H9 (cell line): ENCODE measurements at regions not wholly inside any gene's neighbourhood (a gene's known extent, or its start where the extent isn't known, plus 50 kb on each side); places are given as distances from the start of the nearest gene placed in this dataset.

Source experiments
- DNase-seq: peaks from one replicate; pipeline ENCODE4 v3.0.0-alpha.2; 2017
- H2AFZ ChIP-seq: one replicate; pipeline ENCODE4 v1.6.1; 2013; ENCODE audit warnings: mild to moderate bottlenecking, low read length, control low read depth, moderate library complexity
- H2AK5ac ChIP-seq: 2 replicates; pipeline ENCODE4 v1.6.1; 2013; ENCODE audit warnings: low read length, control low read depth, mixed read lengths; ENCODE audit not compliant: insufficient read length
- H2BK120ac ChIP-seq: one replicate; pipeline ENCODE4 v1.6.1; 2013; ENCODE audit warnings: low read depth, mild to moderate bottlenecking, low read length, control low read depth, inconsistent platforms; ENCODE audit not compliant: poor library complexity, severe bottlenecking
- H2BK12ac ChIP-seq: 2 replicates; pipeline ENCODE4 v1.6.1; 2013; ENCODE audit warnings: low read length, control low read depth, mixed read lengths, low read depth; ENCODE audit not compliant: insufficient read length
- H2BK15ac ChIP-seq: 2 replicates; pipeline ENCODE4 v1.6.1; 2013; ENCODE audit warnings: low read depth, low read length, control low read depth
- H2BK20ac ChIP-seq: one replicate; pipeline ENCODE4 v1.6.1; 2013; ENCODE audit warnings: low read depth, mild to moderate bottlenecking, low read length, control low read depth, inconsistent platforms; ENCODE audit not compliant: poor library complexity, severe bottlenecking
- H2BK5ac ChIP-seq: 2 replicates; pipeline ENCODE4 v1.6.1; 2013; ENCODE audit warnings: low read length, control low read depth, mixed read lengths; ENCODE audit not compliant: insufficient read length
- H3K14ac ChIP-seq: 2 replicates; pipeline ENCODE4 v1.6.1; 2013; ENCODE audit warnings: low read length, control low read depth; ENCODE audit not compliant: insufficient read depth
- H3K18ac ChIP-seq: 2 replicates; pipeline ENCODE4 v1.6.1; 2013; ENCODE audit warnings: low read depth, mild to moderate bottlenecking, mixed read lengths, low read length, control low read depth; ENCODE audit not compliant: insufficient read length
- H3K23ac ChIP-seq: 2 replicates; pipeline ENCODE4 v1.6.1; 2013; ENCODE audit warnings: low read length, control low read depth, mixed read lengths, low read depth; ENCODE audit not compliant: insufficient read length
- H3K23me2 ChIP-seq: 2 replicates; pipeline ENCODE4 v1.6.1; 2013; ENCODE audit warnings: low read depth, mild to moderate bottlenecking, mixed read lengths, low read length, control low read depth; ENCODE audit not compliant: insufficient read length, poor library complexity, severe bottlenecking
- H3K27ac ChIP-seq: 2 replicates; pipeline ENCODE4 v1.5.1; 2013; ENCODE audit warnings: low read length, control low read depth, mixed read lengths, low read depth; ENCODE audit not compliant: insufficient read length
- H3K27me3 ChIP-seq: 2 replicates; pipeline ENCODE4 v1.6.1; 2013; ENCODE audit warnings: low read length, control low read depth, inconsistent platforms; ENCODE audit not compliant: insufficient read depth
- H3K4ac ChIP-seq: 2 replicates; pipeline ENCODE4 v1.6.1; 2013; ENCODE audit warnings: low read depth, mild to moderate bottlenecking, control low read depth, inconsistent platforms, low read length, moderate library complexity
- H3K4me1 ChIP-seq: 2 replicates; pipeline ENCODE4 v1.6.1; 2013; ENCODE audit warnings: low read length, control low read depth, inconsistent platforms; ENCODE audit not compliant: insufficient read depth
- H3K4me2 ChIP-seq: 2 replicates; pipeline ENCODE4 v1.6.1; 2013; ENCODE audit warnings: low read length, control low read depth, mixed read lengths; ENCODE audit not compliant: insufficient read length, insufficient read depth
- H3K56ac ChIP-seq: 2 replicates; pipeline ENCODE4 v1.6.1; 2013; ENCODE audit warnings: low read depth, mild to moderate bottlenecking, mixed read lengths, low read length, control low read depth; ENCODE audit not compliant: insufficient read length
- H3K79me1 ChIP-seq: 2 replicates; pipeline ENCODE4 v1.6.1; 2013; ENCODE audit warnings: low read depth, mild to moderate bottlenecking, moderate library complexity, low read length, control low read depth, inconsistent platforms; ENCODE audit not compliant: insufficient read depth, poor library complexity, severe bottlenecking
- H3K79me2 ChIP-seq: 2 replicates; pipeline ENCODE4 v1.6.1; 2013; ENCODE audit warnings: low read length, control low read depth, inconsistent platforms; ENCODE audit not compliant: insufficient read depth
- H3K9ac ChIP-seq: 2 replicates; pipeline ENCODE4 v1.6.1; 2013; ENCODE audit warnings: low read length, control low read depth, mixed read lengths; ENCODE audit not compliant: insufficient read length; ENCODE audit errors: extremely low read depth
- H3K9me3 ChIP-seq: one replicate; pipeline ENCODE4 v1.6.1; 2013; ENCODE audit warnings: low read depth, low read length, inconsistent platforms; ENCODE audit not compliant: control insufficient read depth
- H3T11ph ChIP-seq: one replicate; pipeline ENCODE4 v1.6.1; 2013; ENCODE audit warnings: mild to moderate bottlenecking, low read length, control low read depth, inconsistent platforms
- H4K20me1 ChIP-seq: one replicate; pipeline ENCODE4 v1.6.1; 2013; ENCODE audit not compliant: control insufficient read depth, insufficient read length, insufficient read depth
- H4K5ac ChIP-seq: 2 replicates; pipeline ENCODE4 v1.6.1; 2013; ENCODE audit warnings: low read depth, mild to moderate bottlenecking, mixed read lengths, low read length, control low read depth; ENCODE audit not compliant: insufficient read length
- H4K8ac ChIP-seq: replicated peaks from 2 replicates; pipeline ENCODE4 v1.6.1; 2013; ENCODE audit warnings: low read length, control low read depth, mixed read lengths, low read depth; ENCODE audit not compliant: insufficient read length
- H4K91ac ChIP-seq: 2 replicates; pipeline ENCODE4 v1.6.1; 2013; ENCODE audit warnings: low read depth, mild to moderate bottlenecking, moderate library complexity, mixed read lengths, low read length, control low read depth; ENCODE audit not compliant: insufficient read length
- H3K27ac Mint-ChIP-seq, 3 experiments: 2 replicates in 2 of 3; 3 replicates in 1 of 3; pipeline ENCODE4 v1.8.0; 2020 to 2021; ENCODE audit warnings: mixed read lengths in 3 of 3, mild to moderate bottlenecking in 1 of 3, moderate library complexity in 1 of 3
- H3K27me3 Mint-ChIP-seq: 2 replicates; pipeline ENCODE4 v1.8.0; 2021; ENCODE audit warnings: low read depth, mild to moderate bottlenecking, moderate library complexity, mixed read lengths
- H3K36me3 Mint-ChIP-seq, 3 experiments: 2 replicates in 2 of 3; 3 replicates in 1 of 3; pipeline ENCODE4 v1.8.0; 2020 to 2021; ENCODE audit warnings: low read depth in 3 of 3, mixed read lengths in 3 of 3; ENCODE audit not compliant: insufficient read depth in 1 of 3
- H3K4me1 Mint-ChIP-seq, 2 experiments: 2 replicates each; pipeline ENCODE4 v1.8.0; 2020; ENCODE audit warnings: mixed read lengths in 2 of 2
- H3K4me3 Mint-ChIP-seq, 2 experiments: 2 replicates in 1 of 2; 3 replicates in 1 of 2; pipeline ENCODE4 v1.8.0; 2020 to 2021; ENCODE audit warnings: mild to moderate bottlenecking in 2 of 2, mixed read lengths in 2 of 2, moderate library complexity in 1 of 2
- H3K9me3 Mint-ChIP-seq, 2 experiments: 2 replicates in 1 of 2; 3 replicates in 1 of 2; pipeline ENCODE4 v1.8.0; 2020; ENCODE audit warnings: mild to moderate bottlenecking in 2 of 2, mixed read lengths in 2 of 2, moderate library complexity in 1 of 2
- CTCF ChIP-seq: fragments of 200-600 bp; sonication (generic); conservative IDR thresholded peaks from 3 replicates; pipeline ENCODE4 v1.8.0; 2021; ENCODE audit warnings: antibody characterized with exemption, mild to moderate bottlenecking
- WGBS: extraction: QIAGEN DNeasy Blood & Tissue Kit; methylation state at CpG from one replicate; pipeline ENCODE4 v1.1.7; 2013; ENCODE audit warnings: missing lambda C conversion rate, low lambda C conversion rate, mixed read lengths; ENCODE audit not compliant: insufficient read length; ENCODE audit errors: extremely low coverage; 5-methylcytosine and 5-hydroxymethylcytosine counted together

GRCh38 chr10:129027906-129028305 is 439.1 kb upstream of the MGMT start:
- Histone ChIP-seq H3T11ph (no peak overlapping the region), H3K27ac (no peak overlapping the region), H3K79me2 (no peaks in the 10 kb centered on the region), H3K23ac (no peak overlapping the region), H2BK5ac (no peak overlapping the region), H3K9me3 (no peaks in the 10 kb centered on the region), H3K9ac (no peak overlapping the region), H3K79me1 (no peaks in the 10 kb centered on the region), H3K14ac (no peak overlapping the region), H3K27me3 (no peaks in the 10 kb centered on the region), H4K91ac (no peak overlapping the region), H2BK120ac (no peak overlapping the region), H2BK20ac (no peak overlapping the region), H2BK12ac (no peak overlapping the region), H2BK15ac (no peak overlapping the region), H2AK5ac (no peak overlapping the region), H2AFZ (no peak overlapping the region), H3K18ac (no peak overlapping the region), H3K4me1 (peaks cover 2% of the 10 kb centered on the region; the same call in 1 of the 2 replicates), H4K5ac (no peak overlapping the region), H3K56ac (no peak overlapping the region), H3K4ac (no peak overlapping the region), H4K20me1 (no peaks in the 10 kb centered on the region), H3K4me2 (no peak overlapping the region), H4K8ac (no peak overlapping the region), H3K23me2 (no peaks in the 10 kb centered on the region)
- Mint-ChIP-seq H3K9me3 (no peaks in the 10 kb centered on the region), H3K4me3 (no peak overlapping the region), H3K27ac (no peak overlapping the region), H3K4me1 (peaks cover 39 to 43% of the 10 kb centered on the region in 2 experiments), H3K27me3 (no peaks in the 10 kb centered on the region; the same call in 1 of the 2 replicates), H3K36me3 (no peaks in the 10 kb centered on the region)
- no CpG with 5 or more reads among the region's 5 CpGs for WGBS
- TF ChIP-seq CTCF, result no peak
- no peak for DNase-seq
